ENCODE measurements at regions not wholly inside any gene's neighbourhood (a gene's known extent, or its start where the extent isn't known, plus 50 kb on each side); places are given as distances from the start of the nearest gene placed in this dataset.

DNA sequence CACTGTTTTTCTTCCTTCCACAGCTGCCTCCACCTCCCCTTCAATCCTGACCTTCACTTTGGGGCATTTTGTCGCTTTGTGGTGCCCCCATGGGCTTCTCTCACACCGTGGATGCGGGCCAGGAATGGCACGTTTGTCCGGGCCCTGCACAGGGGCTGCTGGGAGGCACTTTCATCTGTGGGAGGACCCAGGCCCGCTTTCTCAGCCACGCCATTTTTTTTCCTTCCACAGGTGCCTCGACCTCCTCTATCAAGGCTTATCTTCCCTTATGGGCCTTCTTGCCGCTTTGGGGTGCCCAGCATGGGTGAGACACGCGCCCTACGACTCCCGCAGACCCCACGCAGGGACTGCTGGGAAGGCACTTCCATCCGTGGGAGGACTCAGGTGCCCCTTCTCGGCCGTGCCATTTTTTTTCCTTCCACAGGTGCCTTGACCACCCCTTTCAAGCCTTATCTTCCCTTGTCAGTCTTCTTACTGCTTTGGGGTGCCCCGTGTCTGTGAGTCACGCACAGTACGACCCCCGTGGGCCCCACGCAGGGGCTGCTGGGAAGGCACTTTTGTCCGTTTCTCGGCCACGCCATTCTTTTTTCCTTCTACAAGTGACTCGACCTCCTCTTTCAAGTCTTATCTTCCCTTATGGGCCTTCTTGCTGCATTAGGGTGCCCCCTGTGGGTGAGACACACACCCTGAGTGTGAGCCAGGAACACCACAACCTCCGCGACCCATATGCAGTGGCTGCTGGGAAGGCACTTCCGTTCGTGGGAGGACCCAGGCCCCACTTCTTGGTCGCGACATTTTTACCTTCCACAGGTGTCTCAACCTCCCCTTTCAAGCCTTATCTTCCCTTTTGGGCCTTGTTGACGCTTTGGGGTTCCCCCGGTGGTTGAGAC, 270.7 kb downstream of the ALG10 start:
- TF ChIP-seq, protein P1, sequence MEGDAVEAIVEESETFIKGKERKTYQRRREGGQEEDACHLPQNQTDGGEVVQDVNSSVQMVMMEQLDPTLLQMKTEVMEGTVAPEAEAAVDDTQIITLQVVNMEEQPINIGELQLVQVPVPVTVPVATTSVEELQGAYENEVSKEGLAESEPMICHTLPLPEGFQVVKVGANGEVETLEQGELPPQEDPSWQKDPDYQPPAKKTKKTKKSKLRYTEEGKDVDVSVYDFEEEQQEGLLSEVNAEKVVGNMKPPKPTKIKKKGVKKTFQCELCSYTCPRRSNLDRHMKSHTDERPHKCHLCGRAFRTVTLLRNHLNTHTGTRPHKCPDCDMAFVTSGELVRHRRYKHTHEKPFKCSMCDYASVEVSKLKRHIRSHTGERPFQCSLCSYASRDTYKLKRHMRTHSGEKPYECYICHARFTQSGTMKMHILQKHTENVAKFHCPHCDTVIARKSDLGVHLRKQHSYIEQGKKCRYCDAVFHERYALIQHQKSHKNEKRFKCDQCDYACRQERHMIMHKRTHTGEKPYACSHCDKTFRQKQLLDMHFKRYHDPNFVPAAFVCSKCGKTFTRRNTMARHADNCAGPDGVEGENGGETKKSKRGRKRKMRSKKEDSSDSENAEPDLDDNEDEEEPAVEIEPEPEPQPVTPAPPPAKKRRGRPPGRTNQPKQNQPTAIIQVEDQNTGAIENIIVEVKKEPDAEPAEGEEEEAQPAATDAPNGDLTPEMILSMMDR (IDR thresholded peaks at IDR 0.05; ENCODE audit: borderline replicate concordance, insufficient read depth, low read depth, low read length), result no peak

DNA sequence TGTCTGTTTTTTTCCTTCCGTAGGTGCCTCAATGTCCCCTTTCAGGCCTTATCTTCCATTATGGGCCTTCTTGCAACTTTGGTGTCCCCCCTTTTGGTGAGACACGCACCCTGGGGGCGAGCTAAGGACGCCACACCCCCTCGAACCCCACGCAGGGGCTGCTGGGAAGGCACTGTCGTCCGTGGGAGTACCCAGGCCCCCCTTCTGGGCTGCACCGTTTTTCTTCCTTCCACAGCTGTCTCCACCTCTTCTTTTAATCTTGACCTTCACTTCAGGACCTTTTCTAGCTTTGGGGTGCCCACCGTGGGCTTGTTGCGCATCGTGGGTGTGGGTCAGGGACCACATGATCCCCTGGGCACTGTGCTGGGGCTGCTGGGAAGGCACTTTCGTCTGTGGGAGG, 271.8 kb downstream of the ALG10 start:
- H3K4me3 ChIP-seq (ENCODE audit: low read depth, low read length), result no peak overlapping the region
- TF ChIP-seq, protein P1 (IDR thresholded peaks at IDR 0.05; ENCODE audit: borderline replicate concordance, insufficient read depth, low read depth, low read length), result no peak

More for the DNA sequence above, 270.7 kb downstream of the ALG10 start:
- H3K4me3 ChIP-seq (ENCODE audit: low read depth, low read length), result no peak overlapping the region

DNA sequence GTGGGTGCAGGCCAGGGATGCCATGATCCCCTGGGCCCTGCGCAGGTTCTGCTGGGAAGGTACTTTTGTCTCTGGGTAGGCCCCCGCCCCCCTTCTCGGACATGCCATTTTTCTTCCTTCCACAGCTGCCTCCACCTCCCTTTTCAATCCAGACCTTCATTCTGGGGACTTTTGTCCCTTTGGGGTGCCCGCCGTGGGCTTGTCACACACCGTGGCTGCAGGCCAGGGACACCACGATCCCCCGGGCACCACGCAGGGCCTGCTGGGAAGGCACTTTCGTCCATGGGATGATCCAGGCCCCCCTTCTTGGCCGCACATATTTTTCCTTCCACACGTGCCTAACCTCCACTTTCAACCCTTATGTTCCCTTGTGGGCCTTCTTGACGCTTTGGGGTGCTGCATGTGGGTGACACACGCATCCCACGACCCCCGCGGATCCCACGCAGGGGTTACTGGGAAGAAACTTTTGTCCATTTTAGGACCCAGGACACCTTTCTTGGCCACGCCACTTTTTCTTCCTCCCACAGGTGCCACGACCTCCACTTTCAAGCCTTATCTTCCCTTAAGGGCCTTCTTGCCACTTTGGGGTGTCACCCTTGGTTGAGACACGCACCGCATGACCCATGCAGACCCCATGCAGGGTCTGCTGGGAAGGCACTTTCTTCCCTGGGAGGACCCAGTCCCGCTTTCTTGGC, 272.5 kb downstream of the ALG10 start:
- H3K4me3 ChIP-seq (ENCODE audit: low read depth, low read length), result no peak overlapping the region
- TF ChIP-seq, protein P1 (IDR thresholded peaks at IDR 0.05; ENCODE audit: borderline replicate concordance, insufficient read depth, low read depth, low read length), result no peak

DNA sequence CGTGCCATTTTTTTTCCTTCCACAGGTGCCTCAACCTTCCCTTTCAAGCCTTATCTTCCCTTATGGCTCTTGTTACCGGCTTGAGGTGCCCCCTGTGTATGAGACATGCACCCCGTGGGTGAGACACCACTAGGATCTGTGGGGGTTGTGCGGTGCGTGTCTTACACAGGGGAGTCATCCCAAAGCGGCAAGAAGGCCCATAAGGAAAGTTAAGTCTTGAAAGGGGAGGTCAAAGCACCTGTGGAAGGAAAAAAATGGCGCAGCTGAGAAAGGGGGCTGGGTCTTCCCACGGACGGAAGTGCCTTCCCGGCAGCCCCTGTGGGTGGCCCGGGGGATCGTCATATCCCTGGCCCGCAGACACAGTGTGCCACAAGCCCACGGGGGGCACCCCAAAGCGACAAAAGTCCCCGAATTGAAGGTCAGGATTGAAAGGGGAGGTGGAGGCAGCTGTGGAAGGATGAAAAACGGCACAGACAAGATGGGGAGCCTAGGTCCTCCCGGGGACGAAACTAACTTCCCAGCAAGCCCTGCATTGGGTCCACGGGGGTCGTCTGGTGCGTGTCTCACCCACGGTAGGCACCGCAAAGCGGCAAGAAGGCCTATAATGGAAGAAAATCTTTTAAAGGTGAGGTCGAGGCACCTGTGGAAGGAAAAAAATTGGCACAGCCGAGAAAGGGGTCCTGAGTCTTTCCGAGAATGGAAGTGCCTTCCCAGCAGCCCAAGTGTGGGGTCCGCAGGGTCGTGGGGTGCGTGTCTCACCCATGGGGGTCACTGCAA, 273.3 kb downstream of the ALG10 start:
- TF ChIP-seq, protein P1 (IDR thresholded peaks at IDR 0.05; ENCODE audit: borderline replicate concordance, insufficient read depth, low read depth, low read length), result no peak

DNA sequence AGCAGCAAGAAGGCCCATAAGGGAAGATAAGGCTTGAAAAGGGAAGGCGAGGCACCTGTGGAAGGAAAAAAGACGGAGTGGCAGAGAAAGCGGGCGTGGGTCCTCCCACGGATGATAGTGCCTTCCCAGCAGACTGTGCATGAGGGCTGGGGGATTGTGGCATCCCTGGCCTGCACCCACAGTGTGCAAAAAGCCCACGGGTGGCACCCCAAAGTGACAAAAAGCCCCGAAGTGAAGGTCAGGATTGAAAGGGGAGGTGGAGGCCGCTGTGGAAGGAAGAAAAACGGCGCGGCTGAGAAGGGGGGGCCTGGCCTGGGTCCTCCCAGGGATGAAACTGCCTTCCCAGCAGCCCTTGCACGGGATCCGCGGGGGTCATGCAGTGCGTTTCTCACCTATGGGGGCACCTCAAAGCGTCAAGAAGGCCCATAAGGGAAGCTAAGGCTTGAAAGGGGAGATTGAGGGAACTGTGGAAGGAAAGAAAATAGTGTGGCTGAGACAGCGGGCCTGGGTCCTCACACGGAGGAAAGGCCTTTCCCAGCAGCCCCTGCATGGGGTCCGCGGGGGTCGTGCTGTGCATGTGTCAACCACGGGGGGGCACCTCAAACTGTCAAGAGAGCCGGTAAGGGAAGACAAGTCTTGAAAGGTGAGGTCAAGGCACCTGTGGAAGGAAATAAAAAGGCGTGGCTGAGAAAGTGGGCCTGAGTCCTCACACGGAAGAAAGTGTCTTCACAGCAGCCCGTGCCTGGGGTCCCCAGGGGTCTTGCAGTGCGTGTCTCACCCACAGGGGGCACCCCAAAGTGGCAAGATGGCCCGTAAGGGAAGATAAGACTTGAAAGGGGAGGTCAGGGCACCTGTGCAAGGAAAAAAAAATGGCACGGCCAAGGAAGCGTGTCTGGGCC, 274.1 kb downstream of the ALG10 start:
- TF ChIP-seq, protein P1 (IDR thresholded peaks at IDR 0.05; ENCODE audit: borderline replicate concordance, insufficient read depth, low read depth, low read length), result no peak
- H3K4me3 ChIP-seq (ENCODE audit: low read depth, low read length), result no peak overlapping the region

More for the DNA sequence above, 273.3 kb downstream of the ALG10 start:
- H3K4me3 ChIP-seq (ENCODE audit: low read depth, low read length), result no peak overlapping the region

DNA sequence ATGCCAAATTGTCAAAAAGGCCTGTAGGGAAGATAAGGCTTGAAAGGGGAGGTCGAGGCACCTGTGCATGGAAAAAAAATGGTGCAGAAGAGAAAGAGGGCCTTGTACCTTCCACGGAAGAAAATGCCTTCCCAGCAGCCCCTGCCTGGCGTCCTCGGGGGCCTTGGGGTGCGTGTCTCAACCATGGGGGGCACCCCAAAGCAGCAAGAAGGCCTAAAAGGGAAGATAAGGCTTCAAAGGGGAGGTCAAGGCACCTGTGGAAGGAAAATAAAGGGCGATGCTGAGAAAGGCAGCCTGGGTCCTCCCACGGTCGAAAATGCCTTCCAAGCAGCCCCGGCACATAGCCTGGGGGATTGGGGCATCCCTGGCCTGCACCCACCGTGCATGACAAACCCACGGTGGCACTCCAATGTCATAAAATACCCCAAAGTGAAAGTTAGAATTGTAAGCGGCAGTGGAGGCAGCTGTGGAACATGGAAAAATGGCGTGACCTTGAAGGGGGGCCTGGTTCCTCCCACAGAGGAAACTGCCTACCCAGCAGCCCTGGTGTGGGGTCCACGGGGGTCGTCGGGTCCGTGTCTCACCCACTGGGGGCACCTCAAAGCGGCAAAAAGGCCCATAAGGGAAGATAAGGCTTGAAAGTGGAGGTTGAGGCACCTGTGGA, 275.0 kb downstream of the ALG10 start:
- TF ChIP-seq, protein P1 (IDR thresholded peaks at IDR 0.05; ENCODE audit: borderline replicate concordance, insufficient read depth, low read depth, low read length), result no peak

More for the DNA sequence above, 275.0 kb downstream of the ALG10 start:
- no peak overlapping the region for H3K4me3 ChIP-seq (ENCODE audit: low read depth, low read length)
